Gastrocnemius medialis (tissue), 4 donors: ENCODE measurements at regions not wholly inside any gene's neighbourhood (a gene's known extent, or its start where the extent isn't known, plus 50 kb on each side); places are given as distances from the start of the nearest gene placed in this dataset.

Experiments
- CTCF ChIP-seq, 5 experiments: fragments of 450-650 bp in 3 of 5; fragments of 200-600 bp in 2 of 5; sonication (generic) in 2 of 5; IDR thresholded peaks in 4 of 5; conservative IDR thresholded peaks in 1 of 5; 1 replicate in 4 of 5; 2 replicates in 1 of 5; pipeline ENCODE4 v1.5.1; 2016 to 2019; ENCODE audit warnings: antibody characterized with exemption in 5 of 5, mild to moderate bottlenecking in 3 of 5, moderate library complexity in 3 of 5
- POLR2A ChIP-seq, 2 donors: fragments of 450-650 bp; IDR thresholded peaks; one replicate each; pipeline ENCODE4 v1.6.1; 2017; ENCODE audit warnings: antibody characterized with exemption in 2 of 2, mild to moderate bottlenecking in 2 of 2, moderate library complexity in 2 of 2

- no peak for TF ChIP-seq CTCF (IDR thresholded peaks at IDR 0.05 in 4 of 5, conservative IDR thresholded peaks at IDR 0.05 in 1 of 5)
- TF ChIP-seq POLR2A (IDR thresholded peaks at IDR 0.05), result no peak
Measured at GRCh38 chr9:116064970-116065369, 88.6 kb upstream of the PAPPA start.
